ENCODE measurements at regions not wholly inside any gene's neighbourhood (a gene's known extent, or its start where the extent isn't known, plus 50 kb on each side); places are given as distances from the start of the nearest gene placed in this dataset.

DNA sequence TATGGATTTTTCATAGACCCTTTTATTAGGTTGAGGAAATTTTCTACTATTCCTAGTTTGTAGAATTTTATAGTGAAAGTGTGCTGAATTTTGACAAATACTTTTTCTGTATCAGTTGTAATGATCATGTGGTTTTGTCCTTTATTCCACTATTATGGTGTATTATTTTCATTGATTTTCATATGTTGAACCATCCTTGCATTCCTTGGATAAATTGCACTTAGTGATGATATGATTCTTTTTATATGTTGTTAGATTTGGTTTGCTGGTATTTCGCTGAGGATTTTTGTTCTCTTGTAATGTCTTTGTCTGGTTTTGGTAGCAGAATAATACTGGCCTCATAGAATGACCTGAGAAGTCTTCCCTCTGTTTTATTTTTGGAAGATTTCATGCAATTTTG lies 140.6 kb upstream of the CDK6 start (continued):
- TF ChIP-seq, protein P1, sequence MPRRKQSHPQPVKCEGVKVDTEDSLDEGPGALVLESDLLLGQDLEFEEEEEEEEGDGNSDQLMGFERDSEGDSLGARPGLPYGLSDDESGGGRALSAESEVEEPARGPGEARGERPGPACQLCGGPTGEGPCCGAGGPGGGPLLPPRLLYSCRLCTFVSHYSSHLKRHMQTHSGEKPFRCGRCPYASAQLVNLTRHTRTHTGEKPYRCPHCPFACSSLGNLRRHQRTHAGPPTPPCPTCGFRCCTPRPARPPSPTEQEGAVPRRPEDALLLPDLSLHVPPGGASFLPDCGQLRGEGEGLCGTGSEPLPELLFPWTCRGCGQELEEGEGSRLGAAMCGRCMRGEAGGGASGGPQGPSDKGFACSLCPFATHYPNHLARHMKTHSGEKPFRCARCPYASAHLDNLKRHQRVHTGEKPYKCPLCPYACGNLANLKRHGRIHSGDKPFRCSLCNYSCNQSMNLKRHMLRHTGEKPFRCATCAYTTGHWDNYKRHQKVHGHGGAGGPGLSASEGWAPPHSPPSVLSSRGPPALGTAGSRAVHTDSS (tag by site-specific recombination; IDR thresholded peaks at IDR 0.05): no peak
- no peak for TF ChIP-seq GFI1B (tag by site-specific recombination; IDR thresholded peaks at IDR 0.05)
- no peak for TF ChIP-seq OVOL3 (tag by site-specific recombination; IDR thresholded peaks at IDR 0.05)
- no peak for TF ChIP-seq ZNF311 (tag by site-specific recombination; IDR thresholded peaks at IDR 0.05; ENCODE audit: borderline replicate concordance)
- no peak for TF ChIP-seq ZNF571 (tag by site-specific recombination; IDR thresholded peaks at IDR 0.05)

DNA sequence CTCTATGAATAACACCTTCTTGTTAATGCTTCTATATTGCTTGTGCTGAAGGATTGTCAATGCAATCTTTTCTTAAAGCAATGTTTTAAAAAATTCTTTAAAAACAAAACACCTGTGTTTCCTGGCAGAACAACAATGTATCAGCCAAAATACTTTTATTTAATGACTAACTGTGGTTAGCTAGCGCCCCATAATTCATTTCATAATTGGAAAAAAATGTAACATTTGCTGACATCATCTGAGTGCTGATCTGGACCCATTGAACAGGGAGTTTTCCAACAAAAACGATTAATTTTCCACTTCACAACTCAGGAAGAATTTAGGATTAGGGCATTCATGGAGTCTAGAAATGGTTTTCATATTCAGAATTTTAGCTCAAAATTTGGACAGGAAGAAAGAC lies 137.6 kb upstream of the CDK6 start:
- ChIA-PET POLR2A (no interaction called here), CTCF (no interaction called here)
- Histone ChIP-seq H3K4me3 (ENCODE audit: low read depth, low read length) (no peak overlapping the region), H3K4me1 (ENCODE audit: control insufficient read depth, insufficient read depth, low read length) (no peaks in the 10 kb centered on the region), H3K9me3 (ENCODE audit: control insufficient read depth, insufficient read depth, low read depth, low read length) (no peaks in the 10 kb centered on the region), H3K27ac (ENCODE audit: extremely low read depth, low read depth, low read length) (no peak overlapping the region), H3K36me3 (ENCODE audit: control insufficient read depth in 2 of 2, insufficient read depth in 1 of 2, low read length in 2 of 2) (no peaks in the 10 kb centered on the region)
- TF ChIP-seq, protein P2, sequence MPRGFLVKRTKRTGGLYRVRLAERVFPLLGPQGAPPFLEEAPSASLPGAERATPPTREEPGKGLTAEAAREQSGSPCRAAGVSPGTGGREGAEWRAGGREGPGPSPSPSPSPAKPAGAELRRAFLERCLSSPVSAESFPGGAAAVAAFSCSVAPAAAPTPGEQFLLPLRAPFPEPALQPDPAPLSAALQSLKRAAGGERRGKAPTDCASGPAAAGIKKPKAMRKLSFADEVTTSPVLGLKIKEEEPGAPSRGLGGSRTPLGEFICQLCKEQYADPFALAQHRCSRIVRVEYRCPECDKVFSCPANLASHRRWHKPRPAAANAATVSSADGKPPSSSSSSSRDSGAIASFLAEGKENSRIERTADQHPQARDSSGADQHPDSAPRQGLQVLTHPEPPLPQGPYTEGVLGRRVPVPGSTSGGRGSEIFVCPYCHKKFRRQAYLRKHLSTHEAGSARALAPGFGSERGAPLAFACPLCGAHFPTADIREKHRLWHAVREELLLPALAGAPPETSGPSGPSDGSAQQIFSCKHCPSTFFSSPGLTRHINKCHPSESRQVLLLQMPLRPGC (tag by site-specific recombination; IDR thresholded peaks at IDR 0.05): no peak

DNA sequence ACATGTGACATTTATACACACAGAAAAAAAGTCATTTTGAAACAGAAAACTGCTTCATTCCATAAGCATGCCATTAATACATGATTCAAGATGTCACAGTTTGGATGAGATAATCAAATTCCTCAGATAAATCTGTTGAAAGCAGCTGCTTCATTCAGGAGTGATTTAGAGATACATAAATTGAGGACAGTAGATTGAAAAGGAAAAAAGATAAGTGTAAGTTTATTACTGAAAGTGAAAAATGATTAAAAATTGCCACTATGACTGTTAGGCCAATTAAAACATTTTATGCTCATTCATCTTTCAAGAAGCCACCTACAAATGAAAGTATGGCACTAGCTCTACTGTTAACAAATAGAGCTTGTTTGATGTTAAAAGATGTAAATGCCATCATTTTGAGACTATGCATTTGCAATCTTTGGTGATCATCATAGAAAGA lies 136.9 kb upstream of the CDK6 start:
- H3K27ac ChIP-seq (ENCODE audit: extremely low read depth, low read depth, low read length): no peak overlapping the region
- no peak overlapping the region for H3K4me3 ChIP-seq (ENCODE audit: low read depth, low read length)
- ChIA-PET CTCF (no interaction called here), POLR2A (no interaction called here)
- H3K9me3 ChIP-seq (ENCODE audit: control insufficient read depth, insufficient read depth, low read depth, low read length): no peaks in the 10 kb centered on the region
- H3K36me3 ChIP-seq (ENCODE audit: control insufficient read depth in 2 of 2, insufficient read depth in 1 of 2, low read length in 2 of 2): no peaks in the 10 kb centered on the region
- no peaks in the 10 kb centered on the region for H3K4me1 ChIP-seq (ENCODE audit: control insufficient read depth, insufficient read depth, low read length)
- TF ChIP-seq SCRT2 (tag by site-specific recombination; IDR thresholded peaks at IDR 0.05) (no peak), SP3 (tag by site-specific recombination; IDR thresholded peaks at IDR 0.05) (no peak), ZNF311 (tag by site-specific recombination; IDR thresholded peaks at IDR 0.05; ENCODE audit: borderline replicate concordance) (no peak), ZNF623 (tag by site-specific recombination; IDR thresholded peaks at IDR 0.05) (no peak), ZNF169 (tag by site-specific recombination; IDR thresholded peaks at IDR 0.05) (no peak), ZNF140 (tag by site-specific recombination; IDR thresholded peaks at IDR 0.05) (no peak), ZNF121 (tag by site-specific recombination; IDR thresholded peaks at IDR 0.05) (no peak), TCF7L2 (IDR thresholded peaks at IDR 0.05; ENCODE audit: borderline replicate concordance, low read depth, low read length) (no peak), ZNF501 (tag by site-specific recombination; IDR thresholded peaks at IDR 0.05) (no peak), ZFP41 (tag by site-specific recombination; IDR thresholded peaks at IDR 0.05; ENCODE audit: borderline replicate concordance) (no peak), ZNF560 (tag by site-specific recombination; IDR thresholded peaks at IDR 0.05; ENCODE audit: borderline replicate concordance) (no peak), ZNF654 (tag by site-specific recombination; IDR thresholded peaks at IDR 0.05; ENCODE audit: low read depth) (no peak), ZNF843 (tag by site-specific recombination; IDR thresholded peaks at IDR 0.05) (no peak), ZNF48 (tag by site-specific recombination; IDR thresholded peaks at IDR 0.05) (no peak)
- TF ChIP-seq, protein P3, sequence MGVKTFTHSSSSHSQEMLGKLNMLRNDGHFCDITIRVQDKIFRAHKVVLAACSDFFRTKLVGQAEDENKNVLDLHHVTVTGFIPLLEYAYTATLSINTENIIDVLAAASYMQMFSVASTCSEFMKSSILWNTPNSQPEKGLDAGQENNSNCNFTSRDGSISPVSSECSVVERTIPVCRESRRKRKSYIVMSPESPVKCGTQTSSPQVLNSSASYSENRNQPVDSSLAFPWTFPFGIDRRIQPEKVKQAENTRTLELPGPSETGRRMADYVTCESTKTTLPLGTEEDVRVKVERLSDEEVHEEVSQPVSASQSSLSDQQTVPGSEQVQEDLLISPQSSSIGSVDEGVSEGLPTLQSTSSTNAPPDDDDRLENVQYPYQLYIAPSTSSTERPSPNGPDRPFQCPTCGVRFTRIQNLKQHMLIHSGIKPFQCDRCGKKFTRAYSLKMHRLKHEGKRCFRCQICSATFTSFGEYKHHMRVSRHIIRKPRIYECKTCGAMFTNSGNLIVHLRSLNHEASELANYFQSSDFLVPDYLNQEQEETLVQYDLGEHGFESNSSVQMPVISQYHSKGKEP (tag by site-specific recombination; IDR thresholded peaks at IDR 0.05): no peak
- TF ChIP-seq, protein P4, sequence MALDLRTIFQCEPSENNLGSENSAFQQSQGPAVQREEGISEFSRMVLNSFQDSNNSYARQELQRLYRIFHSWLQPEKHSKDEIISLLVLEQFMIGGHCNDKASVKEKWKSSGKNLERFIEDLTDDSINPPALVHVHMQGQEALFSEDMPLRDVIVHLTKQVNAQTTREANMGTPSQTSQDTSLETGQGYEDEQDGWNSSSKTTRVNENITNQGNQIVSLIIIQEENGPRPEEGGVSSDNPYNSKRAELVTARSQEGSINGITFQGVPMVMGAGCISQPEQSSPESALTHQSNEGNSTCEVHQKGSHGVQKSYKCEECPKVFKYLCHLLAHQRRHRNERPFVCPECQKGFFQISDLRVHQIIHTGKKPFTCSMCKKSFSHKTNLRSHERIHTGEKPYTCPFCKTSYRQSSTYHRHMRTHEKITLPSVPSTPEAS (tag by site-specific recombination; IDR thresholded peaks at IDR 0.05): no peak
- TF ChIP-seq, protein P5, sequence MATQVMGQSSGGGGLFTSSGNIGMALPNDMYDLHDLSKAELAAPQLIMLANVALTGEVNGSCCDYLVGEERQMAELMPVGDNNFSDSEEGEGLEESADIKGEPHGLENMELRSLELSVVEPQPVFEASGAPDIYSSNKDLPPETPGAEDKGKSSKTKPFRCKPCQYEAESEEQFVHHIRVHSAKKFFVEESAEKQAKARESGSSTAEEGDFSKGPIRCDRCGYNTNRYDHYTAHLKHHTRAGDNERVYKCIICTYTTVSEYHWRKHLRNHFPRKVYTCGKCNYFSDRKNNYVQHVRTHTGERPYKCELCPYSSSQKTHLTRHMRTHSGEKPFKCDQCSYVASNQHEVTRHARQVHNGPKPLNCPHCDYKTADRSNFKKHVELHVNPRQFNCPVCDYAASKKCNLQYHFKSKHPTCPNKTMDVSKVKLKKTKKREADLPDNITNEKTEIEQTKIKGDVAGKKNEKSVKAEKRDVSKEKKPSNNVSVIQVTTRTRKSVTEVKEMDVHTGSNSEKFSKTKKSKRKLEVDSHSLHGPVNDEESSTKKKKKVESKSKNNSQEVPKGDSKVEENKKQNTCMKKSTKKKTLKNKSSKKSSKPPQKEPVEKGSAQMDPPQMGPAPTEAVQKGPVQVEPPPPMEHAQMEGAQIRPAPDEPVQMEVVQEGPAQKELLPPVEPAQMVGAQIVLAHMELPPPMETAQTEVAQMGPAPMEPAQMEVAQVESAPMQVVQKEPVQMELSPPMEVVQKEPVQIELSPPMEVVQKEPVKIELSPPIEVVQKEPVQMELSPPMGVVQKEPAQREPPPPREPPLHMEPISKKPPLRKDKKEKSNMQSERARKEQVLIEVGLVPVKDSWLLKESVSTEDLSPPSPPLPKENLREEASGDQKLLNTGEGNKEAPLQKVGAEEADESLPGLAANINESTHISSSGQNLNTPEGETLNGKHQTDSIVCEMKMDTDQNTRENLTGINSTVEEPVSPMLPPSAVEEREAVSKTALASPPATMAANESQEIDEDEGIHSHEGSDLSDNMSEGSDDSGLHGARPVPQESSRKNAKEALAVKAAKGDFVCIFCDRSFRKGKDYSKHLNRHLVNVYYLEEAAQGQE (tag by site-specific recombination; IDR thresholded peaks at IDR 0.05): no peak
